ENCODE measurements at regions not wholly inside any gene's neighbourhood (a gene's known extent, or its start where the extent isn't known, plus 50 kb on each side); places are given as distances from the start of the nearest gene placed in this dataset.

GRCh38 chr11:13116491-13116890 lies 107.4 kb downstream of the RASSF10 start:
- TF ChIP-seq, protein P1, sequence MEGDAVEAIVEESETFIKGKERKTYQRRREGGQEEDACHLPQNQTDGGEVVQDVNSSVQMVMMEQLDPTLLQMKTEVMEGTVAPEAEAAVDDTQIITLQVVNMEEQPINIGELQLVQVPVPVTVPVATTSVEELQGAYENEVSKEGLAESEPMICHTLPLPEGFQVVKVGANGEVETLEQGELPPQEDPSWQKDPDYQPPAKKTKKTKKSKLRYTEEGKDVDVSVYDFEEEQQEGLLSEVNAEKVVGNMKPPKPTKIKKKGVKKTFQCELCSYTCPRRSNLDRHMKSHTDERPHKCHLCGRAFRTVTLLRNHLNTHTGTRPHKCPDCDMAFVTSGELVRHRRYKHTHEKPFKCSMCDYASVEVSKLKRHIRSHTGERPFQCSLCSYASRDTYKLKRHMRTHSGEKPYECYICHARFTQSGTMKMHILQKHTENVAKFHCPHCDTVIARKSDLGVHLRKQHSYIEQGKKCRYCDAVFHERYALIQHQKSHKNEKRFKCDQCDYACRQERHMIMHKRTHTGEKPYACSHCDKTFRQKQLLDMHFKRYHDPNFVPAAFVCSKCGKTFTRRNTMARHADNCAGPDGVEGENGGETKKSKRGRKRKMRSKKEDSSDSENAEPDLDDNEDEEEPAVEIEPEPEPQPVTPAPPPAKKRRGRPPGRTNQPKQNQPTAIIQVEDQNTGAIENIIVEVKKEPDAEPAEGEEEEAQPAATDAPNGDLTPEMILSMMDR (IDR thresholded peaks at IDR 0.05) = no peak
- TF ChIP-seq POLR2AphosphoS5 (IDR thresholded peaks at IDR 0.05) (no peak), POLR2A (IDR thresholded peaks at IDR 0.05) (no peak)
